Thoracic aorta (tissue), 2 donors: ENCODE measurements at regions not wholly inside any gene's neighbourhood (a gene's known extent, or its start where the extent isn't known, plus 50 kb on each side); places are given as distances from the start of the nearest gene placed in this dataset.

Experiments used
- ATAC-seq: fragments of 150-250 bp; one replicate; pipeline ENCODE4 v1.8.0; 2017; ENCODE audit warnings: low read depth; ENCODE audit not compliant: insufficient number of reproducible peaks, low FRiP score
- DNase-seq: peaks from one replicate; pipeline ENCODE4 v3.0.0-alpha.2; 2020; ENCODE audit warnings: low spot score
- H3K27ac ChIP-seq, 2 donors: fragments of 200-600 bp; sonication (generic); 1 replicate in 1 of 2; 2 replicates in 1 of 2; pipeline ENCODE4 v1.5.1; 2016; ENCODE audit warnings: mild to moderate bottlenecking in 2 of 2, moderate library complexity in 2 of 2
- H3K27me3 ChIP-seq: fragments of 200-600 bp; sonication (generic); replicated peaks from 2 replicates; pipeline ENCODE4 v1.6.0; 2016; ENCODE audit warnings: mild to moderate bottlenecking; ENCODE audit not compliant: insufficient read depth
- H3K36me3 ChIP-seq: fragments of 200-600 bp; sonication (generic); one replicate; pipeline ENCODE4 v1.5.1; 2016
- H3K4me1 ChIP-seq, 2 donors: fragments of 200-600 bp; sonication (generic); 1 replicate in 1 of 2; 2 replicates in 1 of 2; pipeline versions ENCODE4 v1.5.1 to v1.6.0; 2016; ENCODE audit warnings: low read depth in 2 of 2, mild to moderate bottlenecking in 1 of 2; ENCODE audit not compliant: control insufficient read depth in 1 of 2
- H3K4me3 ChIP-seq: fragments of 200-600 bp; sonication (generic); 2 replicates; pipeline ENCODE4 v1.5.1; 2016; ENCODE audit warnings: mild to moderate bottlenecking
- H3K9me3 ChIP-seq: fragments of 200-600 bp; sonication (generic); 2 replicates; pipeline ENCODE4 v1.5.1; 2016
- TF ChIP-seq, protein P1 (sequence below): fragments of 200-600 bp; sonication (generic); IDR thresholded peaks from one replicate; pipeline ENCODE4 v1.5.1; 2019; ENCODE audit warnings: antibody characterized with exemption

DNA sequence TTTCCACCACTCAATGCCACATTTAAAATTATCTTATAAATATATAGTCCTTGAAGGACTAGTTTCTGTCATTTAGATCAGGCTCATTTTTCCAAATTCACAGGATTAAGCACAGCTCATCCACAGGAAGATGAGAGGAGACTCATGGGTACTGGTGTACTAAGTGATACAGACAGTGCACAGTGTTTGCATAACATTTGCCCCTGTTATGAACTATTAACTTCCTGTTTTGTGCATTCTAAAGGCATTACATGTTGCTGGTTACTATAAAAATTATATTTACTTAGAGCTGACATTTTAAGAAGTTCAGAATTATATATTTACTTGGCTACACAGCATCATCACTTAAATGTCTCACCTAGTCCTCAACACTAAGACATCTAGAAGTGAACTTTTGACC, 772.0 kb downstream of the TECRL start:
- TF ChIP-seq, protein P1, sequence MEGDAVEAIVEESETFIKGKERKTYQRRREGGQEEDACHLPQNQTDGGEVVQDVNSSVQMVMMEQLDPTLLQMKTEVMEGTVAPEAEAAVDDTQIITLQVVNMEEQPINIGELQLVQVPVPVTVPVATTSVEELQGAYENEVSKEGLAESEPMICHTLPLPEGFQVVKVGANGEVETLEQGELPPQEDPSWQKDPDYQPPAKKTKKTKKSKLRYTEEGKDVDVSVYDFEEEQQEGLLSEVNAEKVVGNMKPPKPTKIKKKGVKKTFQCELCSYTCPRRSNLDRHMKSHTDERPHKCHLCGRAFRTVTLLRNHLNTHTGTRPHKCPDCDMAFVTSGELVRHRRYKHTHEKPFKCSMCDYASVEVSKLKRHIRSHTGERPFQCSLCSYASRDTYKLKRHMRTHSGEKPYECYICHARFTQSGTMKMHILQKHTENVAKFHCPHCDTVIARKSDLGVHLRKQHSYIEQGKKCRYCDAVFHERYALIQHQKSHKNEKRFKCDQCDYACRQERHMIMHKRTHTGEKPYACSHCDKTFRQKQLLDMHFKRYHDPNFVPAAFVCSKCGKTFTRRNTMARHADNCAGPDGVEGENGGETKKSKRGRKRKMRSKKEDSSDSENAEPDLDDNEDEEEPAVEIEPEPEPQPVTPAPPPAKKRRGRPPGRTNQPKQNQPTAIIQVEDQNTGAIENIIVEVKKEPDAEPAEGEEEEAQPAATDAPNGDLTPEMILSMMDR: no peak
- H3K9me3 ChIP-seq: no peaks in the 10 kb centered on the region
- ATAC-seq: no peak
- H3K4me3 ChIP-seq: no peak overlapping the region
- no peaks in the 10 kb centered on the region for H3K27me3 ChIP-seq
- H3K27ac ChIP-seq: no peak overlapping the region
- no peaks in the 10 kb centered on the region for H3K4me1 ChIP-seq
- DNase-seq: no peak
- no peaks in the 10 kb centered on the region for H3K36me3 ChIP-seq

DNA sequence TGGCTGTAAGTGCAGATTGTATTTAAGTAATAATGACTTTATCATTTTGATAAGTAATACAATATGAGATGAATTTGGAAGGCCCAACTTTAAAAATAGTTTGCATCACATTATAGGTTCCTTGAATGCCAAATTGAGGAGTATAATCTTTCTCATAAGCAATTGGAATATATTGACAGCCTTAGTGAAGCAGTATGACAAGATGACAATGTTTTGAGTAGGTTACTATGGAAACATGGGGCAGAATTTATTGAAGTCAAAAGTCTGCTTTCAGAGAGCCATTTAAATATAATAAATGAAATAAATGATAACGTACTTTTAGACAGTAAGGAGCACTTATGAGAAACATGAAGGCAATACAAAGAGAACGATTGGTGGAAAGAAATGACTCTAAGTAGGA, 776.4 kb downstream of the TECRL start:
- H3K9me3 ChIP-seq: no peaks in the 10 kb centered on the region
- no peak overlapping the region for H3K27ac ChIP-seq
- H3K27me3 ChIP-seq: no peaks in the 10 kb centered on the region
- no peak overlapping the region for H3K4me3 ChIP-seq
- no peak for DNase-seq
- H3K36me3 ChIP-seq: no peaks in the 10 kb centered on the region
- ATAC-seq: no peak
- no peaks in the 10 kb centered on the region for H3K4me1 ChIP-seq
- TF ChIP-seq, protein P1: no peak

DNA sequence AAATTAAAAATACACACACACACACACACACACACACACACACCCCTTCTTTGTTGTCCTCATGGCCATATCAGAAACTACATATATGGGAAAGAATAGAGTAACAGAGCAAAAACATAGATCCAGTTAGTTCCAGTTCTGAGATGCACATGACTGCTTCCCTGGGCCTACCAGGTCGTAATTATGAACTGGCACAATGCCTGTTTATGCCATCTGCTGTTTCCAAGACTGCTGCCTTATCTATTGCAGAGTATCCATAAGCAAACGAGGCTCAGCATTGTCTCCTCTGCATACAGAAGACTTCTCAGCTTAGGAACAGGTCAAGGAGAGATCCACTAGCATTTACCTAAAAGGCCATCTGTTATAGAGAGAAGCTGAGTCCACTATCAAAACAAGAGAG, 789.0 kb downstream of the TECRL start:
- no peak overlapping the region for H3K27ac ChIP-seq
- no peak overlapping the region for H3K4me3 ChIP-seq
- no peaks in the 10 kb centered on the region for H3K36me3 ChIP-seq
- no peak for DNase-seq
- H3K9me3 ChIP-seq: no peaks in the 10 kb centered on the region
- no peak for ATAC-seq
- no peaks in the 10 kb centered on the region for H3K27me3 ChIP-seq
- H3K4me1 ChIP-seq: no peaks in the 10 kb centered on the region
- TF ChIP-seq, protein P1: no peak

DNA sequence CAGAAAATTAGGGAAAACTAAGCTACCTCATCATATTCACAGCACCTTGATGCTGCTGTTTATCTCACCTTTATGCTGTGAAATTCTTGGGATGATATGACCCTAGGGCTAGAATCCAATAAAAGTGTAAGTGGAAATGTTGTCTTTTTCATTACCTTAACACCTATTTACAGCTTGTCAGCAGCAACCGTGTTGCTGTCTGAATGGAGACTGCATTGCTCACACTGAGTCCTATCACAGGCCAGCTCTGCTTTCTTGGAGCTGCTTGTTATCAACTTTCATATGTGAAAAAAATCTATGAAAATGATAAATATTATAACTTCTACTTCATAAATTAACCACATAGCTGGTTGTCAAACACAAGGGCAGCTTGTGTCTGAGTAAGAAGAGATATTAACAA, 789.5 kb downstream of the TECRL start:
- ATAC-seq: no peak
- no peaks in the 10 kb centered on the region for H3K27me3 ChIP-seq
- TF ChIP-seq, protein P1: no peak
- no peak overlapping the region for H3K4me3 ChIP-seq
- H3K9me3 ChIP-seq: no peaks in the 10 kb centered on the region
- H3K4me1 ChIP-seq: no peaks in the 10 kb centered on the region
- no peak overlapping the region for H3K27ac ChIP-seq
- no peak for DNase-seq
- no peaks in the 10 kb centered on the region for H3K36me3 ChIP-seq

DNA sequence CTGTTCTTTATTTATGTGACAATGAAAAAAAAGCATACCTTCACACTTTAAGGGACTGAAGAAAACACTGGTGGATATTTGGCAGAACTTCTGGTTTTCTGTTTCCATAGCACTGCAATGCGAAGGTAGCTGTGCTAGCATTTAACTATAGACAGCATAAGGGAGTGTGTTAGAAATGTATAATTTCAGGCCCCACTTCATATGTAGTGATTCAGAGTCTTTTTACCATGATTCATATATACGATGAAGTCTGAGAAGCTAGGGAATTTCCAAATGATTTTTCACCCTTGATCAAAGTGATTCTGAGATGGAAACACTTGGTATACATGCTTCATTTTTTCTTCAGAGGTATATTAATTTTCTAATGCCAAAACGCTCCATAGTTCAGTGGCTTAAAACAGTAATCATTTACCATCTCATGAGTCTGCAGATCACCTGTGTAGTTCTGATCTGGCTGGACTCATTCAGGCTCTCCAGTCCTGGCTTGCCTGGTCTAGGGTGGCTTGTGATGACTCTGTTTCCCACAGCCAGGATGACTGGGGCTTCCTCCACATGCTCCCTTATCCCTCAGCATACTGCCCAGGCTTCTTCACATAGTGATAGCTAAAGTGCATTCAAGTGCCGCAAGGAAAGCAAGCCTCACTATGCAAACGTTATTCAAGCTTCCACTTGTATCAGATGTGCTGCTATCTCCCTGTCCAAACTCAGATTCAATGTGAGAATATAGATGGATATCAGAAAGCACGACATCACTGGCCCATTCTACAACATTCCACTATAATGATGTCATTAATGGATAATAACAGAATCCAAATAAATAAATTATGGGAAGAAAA, 790.1 kb downstream of the TECRL start:
- no peaks in the 10 kb centered on the region for H3K9me3 ChIP-seq
- no peak for ATAC-seq
- DNase-seq: no peak
- TF ChIP-seq, protein P1: no peak
- H3K27ac ChIP-seq: no peak overlapping the region
- H3K4me1 ChIP-seq: no peaks in the 10 kb centered on the region
- H3K27me3 ChIP-seq: no peaks in the 10 kb centered on the region
- no peaks in the 10 kb centered on the region for H3K36me3 ChIP-seq
- no peak overlapping the region for H3K4me3 ChIP-seq
